ENCODE measurements at regions not wholly inside any gene's neighbourhood (a gene's known extent, or its start where the extent isn't known, plus 50 kb on each side); places are given as distances from the start of the nearest gene placed in this dataset.

GRCh38 chr2:163291790-163292189 is 444.0 kb downstream of the FIGN start:
- DNase-seq (ENCODE audit: low spot score), result no peak
- ATAC-seq, result no peak

- DNase-seq (ENCODE audit: low spot score) (no peak), ATAC-seq (no peak)
These were observed 443.1 kb upstream of the KCNH7 start for GRCh38 chr2:163281717-163282116.

- DNase-seq (ENCODE audit: low spot score), result no peak
- no peak for ATAC-seq
These were observed 430.9 kb upstream of the KCNH7 start for GRCh38 chr2:163269374-163270021.

- DNase-seq (ENCODE audit: low spot score), result no peak
- no peak for ATAC-seq
These were observed 428.2 kb upstream of the KCNH7 start for GRCh38 chr2:163266772-163267171.

- DNase-seq (ENCODE audit: low spot score) (no peak), ATAC-seq (no peak)
These were observed 427.0 kb upstream of the KCNH7 start for GRCh38 chr2:163265562-163265961.

- DNase-seq (ENCODE audit: low spot score), result no peak
- ATAC-seq, result no peak
These were observed 425.8 kb upstream of the KCNH7 start for GRCh38 chr2:163264341-163264740.

GRCh38 chr2:163259489-163259888 is 420.9 kb upstream of the KCNH7 start:
- DNase-seq (ENCODE audit: low spot score), result no peak
- ATAC-seq, result no peak

GRCh38 chr2:163255086-163255485 is 416.5 kb upstream of the KCNH7 start:
- no peak for ATAC-seq
- DNase-seq (ENCODE audit: low spot score), result no peak

- DNase-seq (ENCODE audit: low spot score) (no peak), ATAC-seq (no peak)
These were observed 415.2 kb upstream of the KCNH7 start for GRCh38 chr2:163253621-163254285.

GRCh38 chr2:163252199-163252598 is 413.6 kb upstream of the KCNH7 start:
- DNase-seq (ENCODE audit: low spot score) (no peak), ATAC-seq (no peak)

- no peak for ATAC-seq
These were observed 410.0 kb upstream of the KCNH7 start for GRCh38 chr2:163248376-163249253.

GRCh38 chr2:163247847-163248220 is 409.3 kb upstream of the KCNH7 start:
- ATAC-seq (no peak), DNase-seq (ENCODE audit: low spot score) (no peak)

More at GRCh38 chr2:163248376-163249253, 410.0 kb upstream of the KCNH7 start:
- no peak for DNase-seq (ENCODE audit: low spot score)

- no peak for ATAC-seq
- no peak for DNase-seq (ENCODE audit: low spot score)
These were observed 408.7 kb upstream of the KCNH7 start for GRCh38 chr2:163247156-163247846.

GRCh38 chr2:163246135-163246534 is 407.6 kb upstream of the KCNH7 start:
- DNase-seq (ENCODE audit: low spot score) (no peak), ATAC-seq (no peak)

- DNase-seq (ENCODE audit: low spot score) (no peak), ATAC-seq (no peak)
These were observed 398.0 kb upstream of the KCNH7 start for GRCh38 chr2:163236553-163236952.

- ATAC-seq (no peak), DNase-seq (ENCODE audit: low spot score) (no peak)
These were observed 393.1 kb upstream of the KCNH7 start for GRCh38 chr2:163231666-163232065.

- no peak for DNase-seq (ENCODE audit: low spot score)
- no peak for ATAC-seq
These were observed 375.1 kb upstream of the KCNH7 start for GRCh38 chr2:163213661-163214081.

GRCh38 chr2:163210430-163210918 is 371.9 kb upstream of the KCNH7 start:
- no peak for ATAC-seq
- no peak for DNase-seq (ENCODE audit: low spot score)

GRCh38 chr2:163207693-163208370 is 369.3 kb upstream of the KCNH7 start:
- ATAC-seq, result no peak
- no peak for DNase-seq (ENCODE audit: low spot score)

- ATAC-seq, result no peak
- no peak for DNase-seq (ENCODE audit: low spot score)
These were observed 367.2 kb upstream of the KCNH7 start for GRCh38 chr2:163205589-163206254.

All from left lobe of liver (tissue), 2 donors.